ENCODE measurements at regions not wholly inside any gene's neighbourhood (a gene's known extent, or its start where the extent isn't known, plus 50 kb on each side); places are given as distances from the start of the nearest gene placed in this dataset.
"Not testable (repeated sequence)": the region's sequence is repeated elsewhere in the genome, so short reads cannot be mapped to it uniquely, and the experiment has no call there.

- TF ChIP-seq HDGF (IDR thresholded peaks at IDR 0.05) (no peak), ZBED1 (IDR thresholded peaks at IDR 0.05; ENCODE audit: borderline replicate concordance) (no peak), MTA2 (IDR thresholded peaks at IDR 0.05; ENCODE audit: low read depth) (no peak)
- TF ChIP-seq, protein P1, sequence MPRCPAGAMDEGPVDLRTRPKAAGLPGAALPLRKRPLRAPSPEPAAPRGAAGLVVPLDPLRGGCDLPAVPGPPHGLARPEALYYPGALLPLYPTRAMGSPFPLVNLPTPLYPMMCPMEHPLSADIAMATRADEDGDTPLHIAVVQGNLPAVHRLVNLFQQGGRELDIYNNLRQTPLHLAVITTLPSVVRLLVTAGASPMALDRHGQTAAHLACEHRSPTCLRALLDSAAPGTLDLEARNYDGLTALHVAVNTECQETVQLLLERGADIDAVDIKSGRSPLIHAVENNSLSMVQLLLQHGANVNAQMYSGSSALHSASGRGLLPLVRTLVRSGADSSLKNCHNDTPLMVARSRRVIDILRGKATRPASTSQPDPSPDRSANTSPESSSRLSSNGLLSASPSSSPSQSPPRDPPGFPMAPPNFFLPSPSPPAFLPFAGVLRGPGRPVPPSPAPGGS (IDR thresholded peaks at IDR 0.05; ENCODE audit: borderline replicate concordance, insufficient read depth, low read depth, low read length, poor library complexity, severe bottlenecking) = no peak
Measured at GRCh38 chr18:72973841-72974240, 106.1 kb upstream of the NETO1 start (continued).

GRCh38 chr18:72965616-72966015 is 97.8 kb upstream of the NETO1 start:
- RAD21 ChIA-PET (ENCODE audit: unreplicated experiment) = no interaction called here
- CTCF ChIA-PET = no interaction called here
- Histone ChIP-seq H3K36me3 (ENCODE audit: control insufficient read depth in 2 of 2, insufficient read depth in 2 of 2, low read length in 1 of 2) (no peaks in the 10 kb centered on the region), H3K4me3 (no peak overlapping the region), H2AFZ (ENCODE audit: control insufficient read depth, low read depth, low read length) (no peak overlapping the region), H3K4me2 (ENCODE audit: control insufficient read depth, insufficient read depth) (no peak overlapping the region), H3K9ac (ENCODE audit: control insufficient read depth, insufficient read depth, low read length) (no peak overlapping the region), H3K4me1 (ENCODE audit: control insufficient read depth, insufficient read depth, low read length) (no peaks in the 10 kb centered on the region), H3K9me3 (replicated peaks; ENCODE audit: control insufficient read depth, insufficient read depth, low read length) (no peaks in the 10 kb centered on the region; the same call in 2 of the 3 replicates), H3K27ac (ENCODE audit: control insufficient read depth, insufficient read depth) (no peak overlapping the region), H4K20me1 (ENCODE audit: control insufficient read depth, insufficient read depth) (no peaks in the 10 kb centered on the region), H3K27me3 (replicated peaks in 1 of 2; ENCODE audit: control insufficient read depth in 2 of 2, insufficient read depth in 2 of 2, low read length in 1 of 2) (no peaks in the 10 kb centered on the region), H3K79me2 (ENCODE audit: control insufficient read depth, insufficient read depth, low read length) (no peaks in the 10 kb centered on the region)
- no peak for DNase-seq (ENCODE audit: low read depth, low spot score)
- POLR2A ChIA-PET = no interaction called here
- no TSS peak for BruUV-seq (replicated peaks)
- SMC1A ChIA-PET (ENCODE audit: uncharacterized antibody, unreplicated experiment) = no interaction called here
- no peak for TF ChIP-seq NFXL1 (IDR thresholded peaks at IDR 0.05; ENCODE audit: borderline replicate concordance)
- no peak for TF ChIP-seq SMARCA5 (IDR thresholded peaks at IDR 0.05)
- no peak for TF ChIP-seq KDM1A (IDR thresholded peaks at IDR 0.05; ENCODE audit: borderline replicate concordance)
- TF ChIP-seq SIN3A (IDR thresholded peaks at IDR 0.05; ENCODE audit: low read depth, low read length) = no peak
- TF ChIP-seq ASH2L (IDR thresholded peaks at IDR 0.05; ENCODE audit: borderline replicate concordance, low read depth) = no peak
- intact Hi-C loops (cut with micrococcal nuclease; ENCODE audit: unreplicated experiment) = no loop called here
- no peak for ATAC-seq
- 56% methylated on average over 9 of the region's 9 CpGs for WGBS (ENCODE audit: insufficient coverage, insufficient replicate concordance, low lambda C conversion rate, missing lambda C conversion rate)
- in situ Hi-C loops (cut with MboI) = no loop called here
- FAIRE-seq = no peak

- H3K9ac ChIP-seq (ENCODE audit: control insufficient read depth, insufficient read depth, low read length); H3K9me3 ChIP-seq (replicated peaks; ENCODE audit: control insufficient read depth, insufficient read depth, low read length); H4K20me1 ChIP-seq (ENCODE audit: control insufficient read depth, insufficient read depth); DNase-seq (ENCODE audit: low read depth, low spot score); RAD21 ChIA-PET (ENCODE audit: unreplicated experiment); BruUV-seq (replicated peaks); in situ Hi-C loops (cut with MboI); SMC1A ChIA-PET (ENCODE audit: uncharacterized antibody, unreplicated experiment); H3K4me2 ChIP-seq (ENCODE audit: control insufficient read depth, insufficient read depth); CTCF ChIA-PET; H3K27me3 ChIP-seq (replicated peaks in 1 of 2; ENCODE audit: control insufficient read depth in 2 of 2, insufficient read depth in 2 of 2, low read length in 1 of 2); ATAC-seq; H2AFZ ChIP-seq (ENCODE audit: control insufficient read depth, low read depth, low read length); H3K27ac ChIP-seq (ENCODE audit: control insufficient read depth, insufficient read depth); FAIRE-seq; H3K4me1 ChIP-seq (ENCODE audit: control insufficient read depth, insufficient read depth, low read length); H3K4me3 ChIP-seq; H3K79me2 ChIP-seq (ENCODE audit: control insufficient read depth, insufficient read depth, low read length); POLR2A ChIA-PET; H3K36me3 ChIP-seq (ENCODE audit: control insufficient read depth in 2 of 2, insufficient read depth in 2 of 2, low read length in 1 of 2); intact Hi-C loops (cut with micrococcal nuclease; ENCODE audit: unreplicated experiment): not testable (repeated sequence)
Measured at GRCh38 chr18:72958195-72958594, 90.4 kb upstream of the NETO1 start.
